Keratinocyte (primary cell): ENCODE measurements at regions not wholly inside any gene's neighbourhood (a gene's known extent, or its start where the extent isn't known, plus 50 kb on each side); places are given as distances from the start of the nearest gene placed in this dataset.

ENCODE experiments used
- DNase-seq: peaks from one replicate; pipeline ENCODE4 v3.0.0-alpha.2; 2011; ENCODE audit warnings: low read depth, missing footprints, low spot score
- FAIRE-seq: peaks from 2 replicates; lab custom pipeline; 2011; peaks lifted over from hg19 to GRCh38; lab: Jason Lieb, UNC
- H2AFZ ChIP-seq: 2 replicates; pipeline ENCODE4 v1.6.0; 2012; ENCODE audit warnings: low read length, control low read depth, inconsistent platforms; ENCODE audit not compliant: control insufficient read depth
- H3K27ac ChIP-seq: 2 replicates; pipeline ENCODE4 v1.5.1; 2011; ENCODE audit warnings: low read length; ENCODE audit not compliant: control insufficient read depth, insufficient read depth
- H3K27me3 ChIP-seq: 3 replicates; pipeline ENCODE4 v1.6.0; 2011; ENCODE audit warnings: low read length; ENCODE audit not compliant: control insufficient read depth, insufficient read depth; ENCODE audit errors: extremely low read depth
- H3K36me3 ChIP-seq, 2 experiments: 2 replicates in 1 of 2; 3 replicates in 1 of 2; pipeline ENCODE4 v1.5.1; 2011; ENCODE audit warnings: low read length in 2 of 2, mild to moderate bottlenecking in 1 of 2; ENCODE audit not compliant: control insufficient read depth in 2 of 2, insufficient read depth in 2 of 2; ENCODE audit errors: extremely low read depth in 1 of 2
- H3K4me1 ChIP-seq: 3 replicates; pipeline ENCODE4 v1.5.1; 2011; ENCODE audit warnings: low read length; ENCODE audit not compliant: control insufficient read depth, insufficient read depth; ENCODE audit errors: extremely low read depth
- H3K4me2 ChIP-seq: 3 replicates; pipeline ENCODE4 v1.6.0; 2011; ENCODE audit warnings: low read depth, low read length; ENCODE audit not compliant: control insufficient read depth, insufficient read depth; ENCODE audit errors: extremely low read depth
- H3K4me3 ChIP-seq, 3 experiments: fragments of 200-600 bp in 1 of 3; sonication (generic) in 1 of 3; 2 replicates in 2 of 3; 3 replicates in 1 of 3; pipeline ENCODE4 v1.5.1; 2011 to 2016; ENCODE audit warnings: low read length in 3 of 3, mild to moderate bottlenecking in 3 of 3, control low read depth in 2 of 3, inconsistent platforms in 1 of 3, low read depth in 1 of 3, mixed read lengths in 1 of 3, mixed run types in 1 of 3, moderate library complexity in 1 of 3; ENCODE audit not compliant: control insufficient read depth in 2 of 3, insufficient read depth in 2 of 3; ENCODE audit errors: extremely low read depth in 1 of 3
- H3K79me2 ChIP-seq: 2 replicates; pipeline ENCODE4 v1.6.0; 2012; ENCODE audit warnings: low read length; ENCODE audit not compliant: control insufficient read depth, insufficient read depth
- H3K9ac ChIP-seq: 3 replicates; pipeline ENCODE4 v1.6.0; 2011; ENCODE audit warnings: low read length; ENCODE audit not compliant: control insufficient read depth, insufficient read depth; ENCODE audit errors: extremely low read depth
- H3K9me1 ChIP-seq: 3 replicates; pipeline ENCODE4 v1.6.0; 2011; ENCODE audit warnings: low read length; ENCODE audit not compliant: control insufficient read depth, insufficient read depth; ENCODE audit errors: extremely low read depth
- H3K9me3 ChIP-seq: 2 replicates; pipeline ENCODE4 v1.5.1; 2012; ENCODE audit warnings: low read depth, low read length; ENCODE audit not compliant: control insufficient read depth
- H4K20me1 ChIP-seq: 3 replicates; pipeline ENCODE4 v1.6.0; 2011; ENCODE audit warnings: low read length; ENCODE audit not compliant: control insufficient read depth, insufficient read depth; ENCODE audit errors: extremely low read depth
- EZH2 ChIP-seq: IDR thresholded peaks from one replicate; pipeline ENCODE4 v1.6.1; 2012; ENCODE audit warnings: inconsistent platforms, mild to moderate bottlenecking, low read length, moderate library complexity
- dilution Hi-C: fragments of 300-500 bp; cut with MboI; formaldehyde crosslinking; loops from one replicate; pipeline ENCODE4 v1.7.0; 2020; ENCODE audit warnings: low sequenced_read_pairs; ENCODE audit not compliant: extremely low pct_ligation_motif_present
- TF ChIP-seq, protein P1 (sequence below), 3 experiments: IDR thresholded peaks in 1 of 3; conservative IDR thresholded peaks in 1 of 3; optimal IDR thresholded peaks in 1 of 3; 2 replicates in 2 of 3; 3 replicates in 1 of 3; pipeline versions ENCODE3 to v1.5.1; 2011; ENCODE audit warnings: low read length in 3 of 3, mild to moderate bottlenecking in 3 of 3, moderate library complexity in 2 of 3, control low read depth in 1 of 3, inconsistent platforms in 1 of 3; ENCODE audit not compliant: insufficient read depth in 2 of 3; ENCODE audit errors: extremely low read depth in 1 of 3

DNA sequence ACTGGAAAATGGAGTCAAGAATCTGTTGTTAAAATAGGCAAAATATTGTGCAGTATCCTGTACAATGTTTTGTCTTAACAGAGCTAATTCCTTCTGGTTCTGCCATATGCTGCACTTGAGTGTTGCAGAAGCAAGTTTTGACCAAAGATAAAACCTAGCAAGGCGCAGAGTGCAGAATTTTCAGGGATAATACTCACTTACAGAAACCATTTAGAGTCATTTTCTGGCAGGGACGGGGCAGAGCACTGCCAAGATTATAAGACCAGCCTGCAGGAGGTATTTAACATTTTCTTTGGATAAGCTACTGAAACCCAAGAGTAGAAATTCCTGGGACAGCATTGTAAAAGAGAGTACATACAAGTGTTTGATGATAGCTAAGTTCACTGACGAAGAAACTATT is 159.5 kb upstream of the EDNRB start:
- no peak overlapping the region for H3K27ac ChIP-seq
- TF ChIP-seq EZH2, result no peak
- TF ChIP-seq, protein P1, sequence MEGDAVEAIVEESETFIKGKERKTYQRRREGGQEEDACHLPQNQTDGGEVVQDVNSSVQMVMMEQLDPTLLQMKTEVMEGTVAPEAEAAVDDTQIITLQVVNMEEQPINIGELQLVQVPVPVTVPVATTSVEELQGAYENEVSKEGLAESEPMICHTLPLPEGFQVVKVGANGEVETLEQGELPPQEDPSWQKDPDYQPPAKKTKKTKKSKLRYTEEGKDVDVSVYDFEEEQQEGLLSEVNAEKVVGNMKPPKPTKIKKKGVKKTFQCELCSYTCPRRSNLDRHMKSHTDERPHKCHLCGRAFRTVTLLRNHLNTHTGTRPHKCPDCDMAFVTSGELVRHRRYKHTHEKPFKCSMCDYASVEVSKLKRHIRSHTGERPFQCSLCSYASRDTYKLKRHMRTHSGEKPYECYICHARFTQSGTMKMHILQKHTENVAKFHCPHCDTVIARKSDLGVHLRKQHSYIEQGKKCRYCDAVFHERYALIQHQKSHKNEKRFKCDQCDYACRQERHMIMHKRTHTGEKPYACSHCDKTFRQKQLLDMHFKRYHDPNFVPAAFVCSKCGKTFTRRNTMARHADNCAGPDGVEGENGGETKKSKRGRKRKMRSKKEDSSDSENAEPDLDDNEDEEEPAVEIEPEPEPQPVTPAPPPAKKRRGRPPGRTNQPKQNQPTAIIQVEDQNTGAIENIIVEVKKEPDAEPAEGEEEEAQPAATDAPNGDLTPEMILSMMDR (optimal IDR thresholded peaks at IDR 0.05 in 1 of 3, IDR thresholded peaks at IDR 0.05 in 1 of 3, conservative IDR thresholded peaks at IDR 0.05 in 1 of 3; ENCODE audit: extremely low read depth in 1 of 3, insufficient read depth in 2 of 3, low read length in 3 of 3), result no peak
- H3K9me1 ChIP-seq, result no peaks in the 10 kb centered on the region
- no peak overlapping the region for H2AFZ ChIP-seq
- FAIRE-seq (no peak), DNase-seq (no peak)
- dilution Hi-C loops, result loop anchor here (25.0 kb wide), 1 partner anchor 291 kb away; no protein-coding TSS in a partner anchor
- no peaks in the 10 kb centered on the region for H3K27me3 ChIP-seq
- H3K4me2 ChIP-seq, result no peak overlapping the region
- no peaks in the 10 kb centered on the region for H3K79me2 ChIP-seq
- no peaks in the 10 kb centered on the region for H3K4me1 ChIP-seq
- H3K36me3 ChIP-seq, result no peaks in the 10 kb centered on the region
- no peak overlapping the region for H3K4me3 ChIP-seq
- no peaks in the 10 kb centered on the region for H3K9me3 ChIP-seq
- no peaks in the 10 kb centered on the region for H4K20me1 ChIP-seq
- no peak overlapping the region for H3K9ac ChIP-seq

DNA sequence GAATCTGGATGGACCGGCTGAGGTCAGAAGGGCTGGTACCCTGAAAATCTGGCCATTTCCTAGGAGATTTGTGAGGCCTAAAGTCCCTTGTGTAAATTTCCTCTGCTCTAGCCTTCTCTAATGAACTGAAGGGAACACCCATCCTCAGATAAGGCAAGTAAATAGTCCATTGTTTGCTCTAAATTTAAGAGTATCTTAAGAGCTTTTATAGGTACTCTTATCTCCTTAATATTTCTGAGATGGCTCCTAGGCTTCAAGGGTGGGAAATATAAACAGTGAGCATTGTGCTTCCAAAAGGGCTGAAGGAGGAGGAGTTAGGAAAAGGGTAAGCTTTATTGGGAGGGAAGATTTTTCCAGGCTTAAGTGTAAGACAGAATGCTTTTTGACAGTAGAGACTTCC is 148.7 kb upstream of the EDNRB start:
- Histone ChIP-seq H3K9me1 (no peaks in the 10 kb centered on the region), H3K4me2 (no peak overlapping the region), H4K20me1 (no peaks in the 10 kb centered on the region), H3K79me2 (no peaks in the 10 kb centered on the region), H3K27ac (no peak overlapping the region), H3K4me3 (no peak overlapping the region), H3K36me3 (no peaks in the 10 kb centered on the region), H3K27me3 (no peaks in the 10 kb centered on the region), H3K9ac (no peak overlapping the region), H3K4me1 (no peaks in the 10 kb centered on the region), H2AFZ (no peak overlapping the region), H3K9me3 (no peaks in the 10 kb centered on the region)
- dilution Hi-C loops, result no loop called here
- no peak for DNase-seq
- no peak for FAIRE-seq
- TF ChIP-seq, protein P1 (optimal IDR thresholded peaks at IDR 0.05 in 1 of 3, IDR thresholded peaks at IDR 0.05 in 1 of 3, conservative IDR thresholded peaks at IDR 0.05 in 1 of 3; ENCODE audit: extremely low read depth in 1 of 3, insufficient read depth in 2 of 3, low read length in 3 of 3), result no peak
- TF ChIP-seq EZH2, result no peak
